HG03520 (cell line): ENCODE measurements at regions not wholly inside any gene's neighbourhood (a gene's known extent, or its start where the extent isn't known, plus 50 kb on each side); places are given as distances from the start of the nearest gene placed in this dataset.
"Not testable (repeated sequence)": the region's sequence is repeated elsewhere in the genome, so short reads cannot be mapped to it uniquely, and the experiment has no call there.

ENCODE experiments used
- ATAC-seq: cut with Tn5 transposase; IDR thresholded peaks from one replicate; pipeline ENCODE4 v1.9.1; 2021; ENCODE audit warnings: mild to moderate bottlenecking, moderate library complexity; ENCODE audit not compliant: unreplicated experiment

GRCh38 chr20:22106308-22106938, 401.0 kb downstream of the PAX1 start:
- ATAC-seq: no peak

GRCh38 chr20:22101606-22102005, 396.1 kb downstream of the PAX1 start:
- no peak for ATAC-seq

GRCh38 chr20:22100686-22101085, 395.2 kb downstream of the PAX1 start:
- no peak for ATAC-seq

- ATAC-seq: no peak
Measured at GRCh38 chr20:22099348-22099747, 393.9 kb downstream of the PAX1 start.

GRCh38 chr20:22098511-22098910, 393.0 kb downstream of the PAX1 start:
- ATAC-seq: no peak

- ATAC-seq: no peak
Measured at GRCh38 chr20:22093122-22093521, 387.7 kb downstream of the PAX1 start.

- ATAC-seq: no peak
Measured at GRCh38 chr20:22088882-22089281, 383.4 kb downstream of the PAX1 start.

GRCh38 chr20:22080985-22081384, 375.5 kb downstream of the PAX1 start:
- no peak for ATAC-seq

- ATAC-seq: no peak
Measured at GRCh38 chr20:22074635-22075034, 369.2 kb downstream of the PAX1 start.

GRCh38 chr20:22071841-22072240, 366.4 kb downstream of the PAX1 start:
- no peak for ATAC-seq

GRCh38 chr20:22070610-22071058, 365.2 kb downstream of the PAX1 start:
- ATAC-seq: no peak

GRCh38 chr20:22063753-22064152, 358.3 kb downstream of the PAX1 start:
- ATAC-seq: no peak

- no peak for ATAC-seq
Measured at GRCh38 chr20:22062874-22063273, 357.4 kb downstream of the PAX1 start.

GRCh38 chr20:22060610-22061009, 355.1 kb downstream of the PAX1 start:
- ATAC-seq: no peak

- ATAC-seq: no peak
Measured at GRCh38 chr20:22058746-22059145, 353.3 kb downstream of the PAX1 start.

- no peak for ATAC-seq
Measured at GRCh38 chr20:22055981-22056380, 350.5 kb downstream of the PAX1 start.

- ATAC-seq: no peak
Measured at GRCh38 chr20:22052025-22052650, 346.7 kb downstream of the PAX1 start.

- not testable (repeated sequence) for ATAC-seq
Measured at GRCh38 chr20:22045956-22046507, 340.6 kb downstream of the PAX1 start.

GRCh38 chr20:22027423-22027822, 322.0 kb downstream of the PAX1 start:
- ATAC-seq: no peak

GRCh38 chr20:22020201-22020600, 314.7 kb downstream of the PAX1 start:
- ATAC-seq: no peak

GRCh38 chr20:22008456-22008855, 303.0 kb downstream of the PAX1 start:
- no peak for ATAC-seq

GRCh38 chr20:22006306-22006705, 300.8 kb downstream of the PAX1 start:
- ATAC-seq: no peak
